H9 (cell line): ENCODE measurements at regions not wholly inside any gene's neighbourhood (a gene's known extent, or its start where the extent isn't known, plus 50 kb on each side); places are given as distances from the start of the nearest gene placed in this dataset.

ENCODE experiments used
- DNase-seq: peaks from one replicate; pipeline ENCODE4 v3.0.0-alpha.2; 2017
- H2AFZ ChIP-seq: one replicate; pipeline ENCODE4 v1.6.1; 2013; ENCODE audit warnings: mild to moderate bottlenecking, low read length, control low read depth, moderate library complexity
- H2AK5ac ChIP-seq: 2 replicates; pipeline ENCODE4 v1.6.1; 2013; ENCODE audit warnings: low read length, control low read depth, mixed read lengths; ENCODE audit not compliant: insufficient read length
- H2BK120ac ChIP-seq: one replicate; pipeline ENCODE4 v1.6.1; 2013; ENCODE audit warnings: low read depth, mild to moderate bottlenecking, low read length, control low read depth, inconsistent platforms; ENCODE audit not compliant: poor library complexity, severe bottlenecking
- H2BK12ac ChIP-seq: 2 replicates; pipeline ENCODE4 v1.6.1; 2013; ENCODE audit warnings: low read length, control low read depth, mixed read lengths, low read depth; ENCODE audit not compliant: insufficient read length
- H2BK15ac ChIP-seq: 2 replicates; pipeline ENCODE4 v1.6.1; 2013; ENCODE audit warnings: low read depth, low read length, control low read depth
- H2BK20ac ChIP-seq: one replicate; pipeline ENCODE4 v1.6.1; 2013; ENCODE audit warnings: low read depth, mild to moderate bottlenecking, low read length, control low read depth, inconsistent platforms; ENCODE audit not compliant: poor library complexity, severe bottlenecking
- H2BK5ac ChIP-seq: 2 replicates; pipeline ENCODE4 v1.6.1; 2013; ENCODE audit warnings: low read length, control low read depth, mixed read lengths; ENCODE audit not compliant: insufficient read length
- H3K14ac ChIP-seq: 2 replicates; pipeline ENCODE4 v1.6.1; 2013; ENCODE audit warnings: low read length, control low read depth; ENCODE audit not compliant: insufficient read depth
- H3K18ac ChIP-seq: 2 replicates; pipeline ENCODE4 v1.6.1; 2013; ENCODE audit warnings: low read depth, mild to moderate bottlenecking, mixed read lengths, low read length, control low read depth; ENCODE audit not compliant: insufficient read length
- H3K23ac ChIP-seq: 2 replicates; pipeline ENCODE4 v1.6.1; 2013; ENCODE audit warnings: low read length, control low read depth, mixed read lengths, low read depth; ENCODE audit not compliant: insufficient read length
- H3K23me2 ChIP-seq: 2 replicates; pipeline ENCODE4 v1.6.1; 2013; ENCODE audit warnings: low read depth, mild to moderate bottlenecking, mixed read lengths, low read length, control low read depth; ENCODE audit not compliant: insufficient read length, poor library complexity, severe bottlenecking
- H3K27ac ChIP-seq: 2 replicates; pipeline ENCODE4 v1.5.1; 2013; ENCODE audit warnings: low read length, control low read depth, mixed read lengths, low read depth; ENCODE audit not compliant: insufficient read length
- H3K27me3 ChIP-seq: 2 replicates; pipeline ENCODE4 v1.6.1; 2013; ENCODE audit warnings: low read length, control low read depth, inconsistent platforms; ENCODE audit not compliant: insufficient read depth
- H3K4ac ChIP-seq: 2 replicates; pipeline ENCODE4 v1.6.1; 2013; ENCODE audit warnings: low read depth, mild to moderate bottlenecking, control low read depth, inconsistent platforms, low read length, moderate library complexity
- H3K4me1 ChIP-seq: 2 replicates; pipeline ENCODE4 v1.6.1; 2013; ENCODE audit warnings: low read length, control low read depth, inconsistent platforms; ENCODE audit not compliant: insufficient read depth
- H3K4me2 ChIP-seq: 2 replicates; pipeline ENCODE4 v1.6.1; 2013; ENCODE audit warnings: low read length, control low read depth, mixed read lengths; ENCODE audit not compliant: insufficient read length, insufficient read depth
- H3K56ac ChIP-seq: 2 replicates; pipeline ENCODE4 v1.6.1; 2013; ENCODE audit warnings: low read depth, mild to moderate bottlenecking, mixed read lengths, low read length, control low read depth; ENCODE audit not compliant: insufficient read length
- H3K79me1 ChIP-seq: 2 replicates; pipeline ENCODE4 v1.6.1; 2013; ENCODE audit warnings: low read depth, mild to moderate bottlenecking, moderate library complexity, low read length, control low read depth, inconsistent platforms; ENCODE audit not compliant: insufficient read depth, poor library complexity, severe bottlenecking
- H3K79me2 ChIP-seq: 2 replicates; pipeline ENCODE4 v1.6.1; 2013; ENCODE audit warnings: low read length, control low read depth, inconsistent platforms; ENCODE audit not compliant: insufficient read depth
- H3K9ac ChIP-seq: 2 replicates; pipeline ENCODE4 v1.6.1; 2013; ENCODE audit warnings: low read length, control low read depth, mixed read lengths; ENCODE audit not compliant: insufficient read length; ENCODE audit errors: extremely low read depth
- H3K9me3 ChIP-seq: one replicate; pipeline ENCODE4 v1.6.1; 2013; ENCODE audit warnings: low read depth, low read length, inconsistent platforms; ENCODE audit not compliant: control insufficient read depth
- H3T11ph ChIP-seq: one replicate; pipeline ENCODE4 v1.6.1; 2013; ENCODE audit warnings: mild to moderate bottlenecking, low read length, control low read depth, inconsistent platforms
- H4K20me1 ChIP-seq: one replicate; pipeline ENCODE4 v1.6.1; 2013; ENCODE audit not compliant: control insufficient read depth, insufficient read length, insufficient read depth
- H4K5ac ChIP-seq: 2 replicates; pipeline ENCODE4 v1.6.1; 2013; ENCODE audit warnings: low read depth, mild to moderate bottlenecking, mixed read lengths, low read length, control low read depth; ENCODE audit not compliant: insufficient read length
- H4K8ac ChIP-seq: replicated peaks from 2 replicates; pipeline ENCODE4 v1.6.1; 2013; ENCODE audit warnings: low read length, control low read depth, mixed read lengths, low read depth; ENCODE audit not compliant: insufficient read length
- H4K91ac ChIP-seq: 2 replicates; pipeline ENCODE4 v1.6.1; 2013; ENCODE audit warnings: low read depth, mild to moderate bottlenecking, moderate library complexity, mixed read lengths, low read length, control low read depth; ENCODE audit not compliant: insufficient read length
- H3K27ac Mint-ChIP-seq, 3 experiments: 2 replicates in 2 of 3; 3 replicates in 1 of 3; pipeline ENCODE4 v1.8.0; 2020 to 2021; ENCODE audit warnings: mixed read lengths in 3 of 3, mild to moderate bottlenecking in 1 of 3, moderate library complexity in 1 of 3
- H3K27me3 Mint-ChIP-seq: 2 replicates; pipeline ENCODE4 v1.8.0; 2021; ENCODE audit warnings: low read depth, mild to moderate bottlenecking, moderate library complexity, mixed read lengths
- H3K36me3 Mint-ChIP-seq, 3 experiments: 2 replicates in 2 of 3; 3 replicates in 1 of 3; pipeline ENCODE4 v1.8.0; 2020 to 2021; ENCODE audit warnings: low read depth in 3 of 3, mixed read lengths in 3 of 3; ENCODE audit not compliant: insufficient read depth in 1 of 3
- H3K4me1 Mint-ChIP-seq, 2 experiments: 2 replicates each; pipeline ENCODE4 v1.8.0; 2020; ENCODE audit warnings: mixed read lengths in 2 of 2
- H3K4me3 Mint-ChIP-seq, 2 experiments: 2 replicates in 1 of 2; 3 replicates in 1 of 2; pipeline ENCODE4 v1.8.0; 2020 to 2021; ENCODE audit warnings: mild to moderate bottlenecking in 2 of 2, mixed read lengths in 2 of 2, moderate library complexity in 1 of 2
- H3K9me3 Mint-ChIP-seq, 2 experiments: 2 replicates in 1 of 2; 3 replicates in 1 of 2; pipeline ENCODE4 v1.8.0; 2020; ENCODE audit warnings: mild to moderate bottlenecking in 2 of 2, mixed read lengths in 2 of 2, moderate library complexity in 1 of 2
- CTCF ChIP-seq: fragments of 200-600 bp; sonication (generic); conservative IDR thresholded peaks from 3 replicates; pipeline ENCODE4 v1.8.0; 2021; ENCODE audit warnings: antibody characterized with exemption, mild to moderate bottlenecking
- WGBS: extraction: QIAGEN DNeasy Blood & Tissue Kit; methylation state at CpG from one replicate; pipeline ENCODE4 v1.1.7; 2013; ENCODE audit warnings: missing lambda C conversion rate, low lambda C conversion rate, mixed read lengths; ENCODE audit not compliant: insufficient read length; ENCODE audit errors: extremely low coverage; 5-methylcytosine and 5-hydroxymethylcytosine counted together

- H2AK5ac ChIP-seq = no peak overlapping the region
- no peak overlapping the region for H3K4me2 ChIP-seq
- H3K9me3 ChIP-seq = peaks cover 83% of the 10 kb centered on the region
- no peak for DNase-seq
- no peak overlapping the region for H3K23ac ChIP-seq
- H3K27me3 ChIP-seq = no peaks in the 10 kb centered on the region
- H3K4me1 Mint-ChIP-seq = no peaks in the 10 kb centered on the region
- peaks cover 54 to 93% of the 10 kb centered on the region in 2 experiments for H3K9me3 Mint-ChIP-seq
- no peak overlapping the region for H4K91ac ChIP-seq
- no peak overlapping the region for H3K56ac ChIP-seq
- H3K14ac ChIP-seq = no peak overlapping the region
- WGBS = no CpG with 5 or more reads among the region's 4 CpGs
- H3K4me3 Mint-ChIP-seq = no peak overlapping the region; a peak in 1 of 5 replicates
- no peak overlapping the region for H3K27ac ChIP-seq
- H3K27ac Mint-ChIP-seq = no peak overlapping the region
- H3T11ph ChIP-seq = no peak overlapping the region
- H3K18ac ChIP-seq = no peak overlapping the region
- H3K36me3 Mint-ChIP-seq = peaks cover 4 to 53% (median 32%) of the 10 kb centered on the region in 3 experiments
- TF ChIP-seq CTCF = no peak
- no peak overlapping the region for H4K5ac ChIP-seq
- no peak overlapping the region for H3K4ac ChIP-seq
- no peak overlapping the region for H2BK20ac ChIP-seq
- no peaks in the 10 kb centered on the region for H3K79me2 ChIP-seq
- H3K27me3 Mint-ChIP-seq = no peaks in the 10 kb centered on the region; the same call in none of the 2 replicates
- H3K9ac ChIP-seq = no peak overlapping the region
- H2AFZ ChIP-seq = no peak overlapping the region
- H2BK15ac ChIP-seq = no peak overlapping the region
- H3K79me1 ChIP-seq = no peaks in the 10 kb centered on the region
- H3K4me1 ChIP-seq = no peaks in the 10 kb centered on the region
- no peak overlapping the region for H2BK120ac ChIP-seq
- no peak overlapping the region for H4K8ac ChIP-seq
- no peak overlapping the region for H2BK12ac ChIP-seq
- no peaks in the 10 kb centered on the region for H4K20me1 ChIP-seq
- H2BK5ac ChIP-seq = no peak overlapping the region
- no peaks in the 10 kb centered on the region for H3K23me2 ChIP-seq
Observed at GRCh38 chr22:47574556-47574955, 812.1 kb downstream of the TBC1D22A start.
